RWPE1 (cell line): ENCODE measurements at regions not wholly inside any gene's neighbourhood (a gene's known extent, or its start where the extent isn't known, plus 50 kb on each side); places are given as distances from the start of the nearest gene placed in this dataset.

Source experiments
- CTCF ChIA-PET: fragments of 350-600 bp; sonication (Branson Sonifier 250); formaldehyde crosslinking; extraction: SDS; loops from one replicate; lab custom pipeline; 2021; lab: Yijun Ruan, JAX
- POLR2A ChIA-PET: fragments of 400-600 bp; formaldehyde crosslinking; extraction: SDS; loops from one replicate; lab custom pipeline; 2020; ENCODE audit warnings: antibody characterized with exemption; ENCODE audit not compliant: low non-redundant PET; lab: Yijun Ruan, JAX
- DNase-seq: peaks from one replicate; pipeline ENCODE4 v3.0.0; 2012; ENCODE audit warnings: low spot score
- H3K27ac ChIP-seq: fragments of 450-650 bp; 2 replicates; pipeline ENCODE4 v1.5.1; 2017
- TF ChIP-seq, protein P1 (sequence below): fragments of 450-650 bp; conservative IDR thresholded peaks from 2 replicates; pipeline ENCODE4 v1.5.1; 2017; ENCODE audit warnings: low read depth, mild to moderate bottlenecking

DNA sequence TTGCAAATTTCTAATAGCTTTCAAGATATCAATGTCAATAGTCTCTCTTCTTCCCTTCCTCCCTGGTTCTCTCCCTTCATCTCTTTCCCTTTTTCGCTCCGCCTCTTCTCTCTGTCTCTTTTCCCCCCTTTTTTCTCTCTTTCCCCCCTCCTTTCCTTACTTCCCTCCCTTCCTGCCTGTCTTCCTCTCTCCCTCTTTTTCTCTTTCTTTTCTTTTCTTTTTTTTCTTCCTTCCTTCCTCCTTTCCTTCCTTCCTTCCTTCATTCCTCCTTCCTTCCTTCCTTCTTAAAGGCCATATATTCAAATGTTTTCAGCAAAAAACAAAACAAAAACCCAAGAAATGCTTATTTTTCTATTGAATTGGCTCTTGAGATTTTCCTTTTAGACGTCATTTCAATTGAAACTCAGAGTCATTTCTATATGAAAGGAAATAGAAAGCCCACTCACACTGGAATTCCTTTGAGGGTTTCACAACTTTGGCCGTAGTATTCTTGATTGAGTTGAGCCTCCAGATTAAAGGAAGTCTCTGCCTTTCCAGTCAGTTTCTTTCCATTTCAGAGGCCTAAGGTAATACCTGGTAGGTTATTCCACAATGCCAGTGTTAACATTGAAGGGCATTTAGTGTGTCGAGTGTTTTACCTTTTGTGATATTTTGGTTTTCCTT, 551.5 kb downstream of the LMO4 start:
- DNase-seq = no peak
- H3K27ac ChIP-seq = no peak overlapping the region
- ChIA-PET CTCF (no interaction called here), POLR2A (no interaction called here)
- TF ChIP-seq, protein P1, sequence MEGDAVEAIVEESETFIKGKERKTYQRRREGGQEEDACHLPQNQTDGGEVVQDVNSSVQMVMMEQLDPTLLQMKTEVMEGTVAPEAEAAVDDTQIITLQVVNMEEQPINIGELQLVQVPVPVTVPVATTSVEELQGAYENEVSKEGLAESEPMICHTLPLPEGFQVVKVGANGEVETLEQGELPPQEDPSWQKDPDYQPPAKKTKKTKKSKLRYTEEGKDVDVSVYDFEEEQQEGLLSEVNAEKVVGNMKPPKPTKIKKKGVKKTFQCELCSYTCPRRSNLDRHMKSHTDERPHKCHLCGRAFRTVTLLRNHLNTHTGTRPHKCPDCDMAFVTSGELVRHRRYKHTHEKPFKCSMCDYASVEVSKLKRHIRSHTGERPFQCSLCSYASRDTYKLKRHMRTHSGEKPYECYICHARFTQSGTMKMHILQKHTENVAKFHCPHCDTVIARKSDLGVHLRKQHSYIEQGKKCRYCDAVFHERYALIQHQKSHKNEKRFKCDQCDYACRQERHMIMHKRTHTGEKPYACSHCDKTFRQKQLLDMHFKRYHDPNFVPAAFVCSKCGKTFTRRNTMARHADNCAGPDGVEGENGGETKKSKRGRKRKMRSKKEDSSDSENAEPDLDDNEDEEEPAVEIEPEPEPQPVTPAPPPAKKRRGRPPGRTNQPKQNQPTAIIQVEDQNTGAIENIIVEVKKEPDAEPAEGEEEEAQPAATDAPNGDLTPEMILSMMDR = no peak

DNA sequence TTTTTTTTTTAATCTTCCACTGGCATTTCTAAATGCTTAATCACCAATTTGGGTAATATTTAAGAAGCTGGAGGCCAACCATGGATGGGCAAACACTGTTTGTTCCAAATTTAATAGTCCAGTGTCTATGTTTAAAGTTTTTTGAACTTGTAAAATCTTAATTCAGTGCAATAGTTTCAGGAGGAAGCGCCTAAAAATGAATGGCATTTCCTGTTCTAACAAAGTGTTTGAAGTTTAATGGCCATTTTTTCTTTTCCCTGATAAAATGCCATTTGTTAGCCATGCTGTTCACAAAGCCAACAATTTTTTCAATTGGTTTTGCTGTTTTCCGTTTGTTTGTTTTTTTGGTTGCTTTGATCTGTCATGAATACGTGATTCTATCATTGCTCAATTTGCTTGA, 552.1 kb downstream of the LMO4 start:
- POLR2A ChIA-PET = no interaction called here
- H3K27ac ChIP-seq = no peak overlapping the region
- CTCF ChIA-PET = no interaction called here
- DNase-seq = no peak
- TF ChIP-seq, protein P1 = no peak

DNA sequence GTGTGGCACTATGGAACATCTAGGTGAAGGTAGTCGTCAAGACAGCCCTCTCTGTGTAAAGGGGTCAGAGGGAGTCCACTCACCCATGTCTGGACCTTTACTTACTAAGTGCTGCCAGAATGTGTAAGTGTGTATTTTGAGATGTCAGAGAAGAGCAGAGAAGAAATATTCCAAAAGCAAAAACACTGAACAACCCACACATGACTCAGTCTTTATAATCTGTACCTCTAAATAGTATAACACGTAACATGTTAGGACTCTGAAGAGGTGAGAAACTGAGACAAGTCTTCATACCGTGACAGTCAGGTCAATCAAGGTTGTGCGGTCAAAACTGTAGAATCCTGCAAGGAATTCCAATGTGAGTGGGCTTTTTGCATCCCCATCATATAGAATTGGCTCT, 555.2 kb downstream of the LMO4 start:
- no peak for DNase-seq
- POLR2A ChIA-PET = no interaction called here
- CTCF ChIA-PET = interaction anchor here (0.7 kb wide), 1 partner anchor 902 kb away, joined by 3 read pairs; no protein-coding TSS in a partner anchor
- H3K27ac ChIP-seq = no peak overlapping the region
- TF ChIP-seq, protein P1 = no peak

DNA sequence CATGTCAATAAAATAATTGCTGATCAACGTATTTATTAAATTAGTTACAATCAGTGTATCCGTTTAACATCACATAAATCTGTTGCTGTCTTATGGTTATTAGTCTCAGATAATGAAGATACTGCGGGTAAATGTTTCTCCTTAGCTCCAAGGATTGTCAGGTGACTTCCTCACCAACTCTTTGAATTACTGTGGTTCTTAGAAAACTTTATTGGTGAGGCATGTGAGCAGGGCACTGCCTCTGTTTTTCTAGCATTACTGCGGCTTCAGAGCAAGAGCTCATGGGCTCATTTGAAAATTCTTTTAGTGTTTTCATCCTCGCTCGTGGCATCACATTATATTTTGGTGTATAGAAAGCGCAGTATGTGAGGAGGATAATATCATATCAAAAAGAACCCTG, 555.9 kb downstream of the LMO4 start:
- DNase-seq = no peak
- H3K27ac ChIP-seq = no peak overlapping the region
- ChIA-PET CTCF (interaction anchor here (0.7 kb wide), 1 partner anchor 28 kb away, joined by 3 read pairs; no protein-coding TSS in a partner anchor), POLR2A (no interaction called here)
- TF ChIP-seq, protein P1 = no peak

DNA sequence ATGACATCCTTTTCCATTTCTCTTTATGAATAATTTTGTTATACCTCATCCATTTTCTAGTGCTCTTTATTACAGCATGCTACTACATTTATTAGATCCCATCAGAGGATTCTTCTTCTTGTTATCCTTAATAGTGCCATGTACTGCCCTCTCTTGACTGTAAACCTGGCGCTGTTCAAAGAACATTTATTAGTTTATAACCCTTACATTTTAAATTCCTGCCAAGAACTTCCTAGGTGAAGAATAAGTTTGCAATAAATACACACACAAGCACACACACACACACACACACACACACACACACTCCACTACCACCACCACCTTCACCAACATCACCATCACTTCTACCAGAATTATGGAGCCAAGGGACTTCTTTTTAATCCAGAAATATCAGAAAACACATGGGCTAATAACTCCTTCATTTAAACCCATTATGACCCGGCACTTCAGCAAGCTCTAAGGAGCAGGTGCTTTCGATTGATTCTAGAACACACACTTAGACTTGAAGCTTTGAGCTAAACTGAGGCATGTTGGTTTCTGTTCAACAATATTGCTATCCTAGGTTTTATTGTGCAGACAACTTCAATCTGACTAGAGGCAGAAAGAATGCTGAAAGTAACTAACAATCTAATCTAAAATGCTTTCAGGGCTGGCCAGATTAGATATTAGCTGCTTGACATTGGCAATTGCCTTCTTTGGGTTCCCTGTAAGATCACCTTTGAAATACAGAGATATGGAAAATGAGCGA, 556.8 kb downstream of the LMO4 start:
- TF ChIP-seq, protein P1 = no peak
- no peak overlapping the region for H3K27ac ChIP-seq
- POLR2A ChIA-PET = no interaction called here
- DNase-seq = no peak
- CTCF ChIA-PET = interaction anchor here (0.7 kb wide), 1 partner anchor 28 kb away, joined by 3 read pairs; no protein-coding TSS in a partner anchor

DNA sequence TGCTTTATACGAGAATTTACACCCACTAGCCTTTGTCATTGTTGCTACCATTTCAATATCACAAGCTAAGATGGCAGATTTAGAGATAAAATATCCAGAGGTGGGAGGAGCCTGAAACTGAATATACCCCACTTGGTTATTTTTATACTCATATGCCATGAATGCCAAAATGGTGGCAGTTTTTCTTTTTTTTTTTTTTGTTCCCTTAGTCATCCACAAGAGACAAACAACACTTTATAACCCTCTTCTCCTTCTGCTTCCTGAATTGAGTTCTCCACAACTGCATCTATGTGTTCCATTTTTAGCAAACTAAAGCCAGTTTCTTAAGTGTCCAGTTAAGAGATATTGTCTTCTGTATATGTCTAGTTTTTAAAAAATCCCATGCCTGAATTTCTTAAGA, 558.4 kb downstream of the LMO4 start:
- ChIA-PET CTCF (interaction anchor here (0.6 kb wide), 2 partner anchors 36 to 1631 kb away, joined by 3 read pairs; no protein-coding TSS in a partner anchor), POLR2A (no interaction called here)
- DNase-seq = no peak
- TF ChIP-seq, protein P1 = no peak
- H3K27ac ChIP-seq = no peak overlapping the region
